Skin of body (tissue), 1 donor: ENCODE measurements at regions not wholly inside any gene's neighbourhood (a gene's known extent, or its start where the extent isn't known, plus 50 kb on each side); places are given as distances from the start of the nearest gene placed in this dataset.
"Not testable (repeated sequence)": the region's sequence is repeated elsewhere in the genome, so short reads cannot be mapped to it uniquely, and the experiment has no call there.

Experiments
- DNase-seq: peaks from one replicate; lab custom pipeline; 2025; lab: John Stamatoyannopoulos, UW

DNA sequence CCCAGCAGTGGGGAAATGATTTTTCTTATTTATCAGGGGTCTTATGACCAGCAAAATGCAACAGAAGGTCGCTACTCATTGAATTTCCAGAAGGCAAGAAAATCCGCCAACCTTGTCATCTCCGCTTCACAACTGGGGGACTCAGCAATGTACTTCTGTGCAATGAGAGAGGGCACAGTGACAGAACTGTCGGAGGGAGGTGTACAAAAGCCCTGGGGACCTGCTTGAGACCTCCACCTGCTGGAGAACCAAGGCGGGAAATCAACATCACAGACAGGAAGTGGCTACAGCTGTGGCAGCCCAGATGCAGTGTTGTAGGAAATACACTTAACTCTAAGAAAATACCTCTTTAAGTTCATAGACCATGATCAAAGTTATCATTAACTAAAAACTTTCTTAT lies 250.9 kb upstream of the OR4E1 start:
- DNase-seq = no peak

GRCh38 chr14:21923820-21924219 lies 250.2 kb upstream of the OR4E1 start:
- DNase-seq = no peak

DNA sequence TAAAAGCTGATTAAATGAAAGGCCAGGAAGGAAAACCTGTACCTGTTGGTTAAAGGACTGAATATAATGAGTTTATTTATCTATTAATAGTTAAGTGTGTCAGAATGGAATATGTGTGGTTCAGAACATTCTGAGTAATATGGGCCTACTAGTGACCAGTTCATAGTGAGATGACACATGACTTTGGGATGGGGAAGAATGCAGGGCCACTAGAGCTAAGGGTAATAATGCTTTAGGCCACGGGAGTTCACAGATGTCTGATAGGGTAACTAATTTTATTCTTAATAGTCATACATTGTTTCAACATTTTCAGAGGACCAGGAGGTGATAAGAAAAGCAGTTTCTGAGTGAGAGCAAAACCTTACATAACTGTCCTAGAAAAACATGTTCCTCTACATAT lies 247.8 kb upstream of the OR4E1 start:
- no peak for DNase-seq

- DNase-seq = no peak
Observed at GRCh38 chr14:21917699-21918436, 244.2 kb upstream of the OR4E1 start.

DNA sequence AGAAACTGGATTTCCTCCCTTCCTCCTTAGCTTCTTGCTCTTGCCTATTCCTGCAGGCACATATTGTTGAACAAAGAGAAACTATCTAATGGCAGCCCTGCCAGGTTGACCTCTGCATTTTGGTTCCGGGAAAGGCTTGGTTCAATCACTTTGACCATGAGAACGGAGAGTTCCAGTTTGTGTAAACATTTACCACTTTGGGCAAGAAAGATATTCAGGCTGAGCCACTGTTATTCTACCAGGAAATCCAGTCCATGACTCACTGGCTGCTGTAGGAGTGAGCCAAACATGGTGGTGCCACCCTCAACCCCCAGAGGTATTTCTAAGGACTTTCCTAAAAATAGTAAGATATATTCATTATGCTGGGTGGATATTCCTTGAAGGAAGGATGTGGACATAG lies 242.2 kb upstream of the OR4E1 start:
- no peak for DNase-seq

- no peak for DNase-seq
Observed at GRCh38 chr14:21913759-21914158, 240.1 kb upstream of the OR4E1 start.

- DNase-seq = no peak
Observed at GRCh38 chr14:21912367-21912766, 238.7 kb upstream of the OR4E1 start.

GRCh38 chr14:21911877-21912276 lies 238.3 kb upstream of the OR4E1 start:
- DNase-seq = no peak

GRCh38 chr14:21910260-21910659 lies 236.6 kb upstream of the OR4E1 start:
- no peak for DNase-seq

DNA sequence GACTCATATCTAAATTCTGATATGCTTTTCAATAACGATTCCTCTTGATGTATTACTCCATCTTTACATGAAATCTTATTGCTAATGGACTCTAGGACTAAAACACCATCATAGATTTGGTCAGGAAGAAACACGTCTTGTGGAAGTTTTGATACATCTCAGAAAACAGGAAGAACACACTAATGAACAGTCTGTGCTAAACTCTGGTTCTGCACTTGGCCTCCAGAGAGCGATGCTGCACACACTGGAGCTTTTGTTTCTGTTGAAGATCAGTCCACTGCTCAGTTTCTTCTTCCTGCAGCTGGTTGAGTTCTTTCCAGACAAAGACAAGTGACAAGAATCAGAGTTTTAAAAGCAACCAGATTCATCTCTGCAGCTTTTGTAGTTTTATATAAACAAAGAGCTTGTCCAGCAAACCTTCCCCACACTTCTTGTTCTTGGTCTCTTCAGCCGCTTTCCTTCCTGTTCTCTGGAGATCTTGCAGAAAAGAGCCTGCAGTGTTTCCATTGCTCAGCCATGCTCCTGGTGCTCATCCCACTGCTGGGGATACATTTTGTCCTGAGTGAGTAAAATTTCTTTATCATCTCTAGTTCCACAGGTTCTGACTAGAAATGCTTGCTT lies 229.1 kb upstream of the OR4E1 start:
- no peak for DNase-seq

GRCh38 chr14:21894898-21895194 lies 221.2 kb upstream of the OR4E1 start:
- DNase-seq = not testable (repeated sequence)

DNA sequence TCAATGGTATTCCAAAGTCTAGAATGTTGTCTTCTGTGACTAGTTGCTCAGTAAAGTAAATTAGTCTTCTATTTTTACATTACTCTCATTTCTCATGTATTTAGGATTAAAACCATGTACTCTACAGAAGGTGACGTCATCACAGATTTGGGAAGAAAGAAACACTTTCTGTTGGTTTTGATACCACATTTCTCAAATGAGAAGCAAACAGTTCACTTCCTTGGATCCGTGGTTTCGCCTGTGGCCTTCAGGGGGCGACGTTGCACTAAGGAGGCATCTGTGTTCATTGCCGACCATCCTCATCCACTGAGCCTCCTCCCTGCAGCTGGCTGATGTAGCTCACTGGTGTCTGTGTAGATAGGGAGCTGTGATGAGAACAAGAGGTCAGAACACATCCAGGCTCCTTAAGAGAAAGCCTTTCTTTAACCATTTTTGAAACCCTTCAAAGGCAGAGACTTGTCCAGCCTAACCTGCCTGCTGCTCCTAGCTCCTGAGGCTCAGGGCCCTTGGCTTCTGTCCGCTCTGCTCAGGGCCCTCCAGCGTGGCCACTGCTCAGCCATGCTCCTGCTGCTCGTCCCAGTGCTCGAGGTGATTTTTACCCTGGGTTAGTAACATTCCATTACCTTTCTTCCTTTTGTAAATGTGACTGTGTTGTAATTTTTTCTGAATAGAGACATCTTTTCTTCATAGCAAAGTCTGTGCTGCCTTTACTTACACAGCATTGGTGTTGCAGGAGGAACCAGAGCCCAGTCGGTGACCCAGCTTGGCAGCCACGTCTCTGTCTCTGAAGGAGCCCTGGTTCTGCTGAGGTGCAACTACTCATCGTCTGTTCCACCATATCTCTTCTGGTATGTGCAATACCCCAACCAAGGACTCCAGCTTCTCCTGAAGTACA lies 220.6 kb upstream of the OR4E1 start:
- DNase-seq = no peak

GRCh38 chr14:21891921-21892320 lies 218.3 kb upstream of the OR4E1 start:
- no peak for DNase-seq

DNA sequence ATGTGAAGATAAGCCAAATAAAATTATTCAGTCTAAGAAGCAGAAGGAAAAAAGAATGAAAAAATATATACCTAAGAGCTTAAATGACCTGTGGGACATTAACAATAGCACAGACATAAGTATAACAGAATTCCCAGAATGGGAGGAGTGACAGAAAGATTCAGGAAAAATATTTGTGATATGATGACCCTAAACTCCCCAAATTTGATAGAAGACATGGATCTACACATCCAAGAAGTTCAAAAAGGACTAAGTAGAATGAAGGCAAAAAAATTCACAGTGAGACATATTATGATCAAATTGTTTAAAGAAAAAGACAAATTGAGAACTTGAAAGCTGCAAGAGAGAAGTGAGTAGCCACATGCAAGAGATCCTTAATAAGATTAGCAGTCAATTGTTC lies 211.4 kb upstream of the OR4E1 start:
- no peak for DNase-seq

GRCh38 chr14:21882226-21882625 lies 208.6 kb upstream of the OR4E1 start:
- no peak for DNase-seq

GRCh38 chr14:21880918-21881317 lies 207.3 kb upstream of the OR4E1 start:
- no peak for DNase-seq

DNA sequence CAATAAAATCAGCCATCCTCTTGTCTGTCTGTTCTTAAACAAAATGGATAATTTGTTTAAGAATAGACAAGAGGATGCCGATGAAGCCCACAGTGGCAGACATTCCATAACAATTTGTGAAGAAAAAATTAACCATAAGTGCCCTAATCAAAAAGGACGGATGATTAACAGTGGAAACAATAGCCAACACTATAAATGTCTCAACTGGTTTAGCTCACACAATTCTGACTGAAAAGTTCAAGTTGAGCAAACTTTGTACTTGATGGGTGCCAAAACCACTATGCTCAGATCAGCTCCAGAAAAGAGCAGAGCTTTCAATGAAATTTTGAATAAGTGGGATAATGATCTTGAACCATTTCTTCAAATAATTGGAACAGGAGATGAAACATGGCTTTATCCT lies 202.2 kb upstream of the OR4E1 start:
- no peak for DNase-seq

DNA sequence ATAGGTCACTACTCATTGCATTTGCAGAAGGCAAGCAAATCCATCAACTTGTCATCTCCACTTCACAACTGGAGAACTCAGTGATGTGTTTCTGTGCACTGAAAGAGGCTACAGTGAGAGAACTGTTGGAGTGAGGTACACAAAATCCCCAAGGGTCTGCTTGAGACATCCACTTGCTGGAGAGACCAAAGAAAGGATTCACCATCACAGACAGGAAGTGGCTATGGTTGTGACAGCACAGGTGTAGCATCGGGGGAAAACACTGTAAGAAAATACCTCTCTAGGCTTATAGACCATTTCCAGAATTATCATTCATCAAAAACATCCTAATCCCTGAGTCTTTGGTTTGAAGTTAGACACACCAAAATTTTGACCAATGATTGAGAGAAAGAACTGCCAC lies 201.3 kb upstream of the OR4E1 start:
- no peak for DNase-seq

GRCh38 chr14:21874167-21874566 lies 200.5 kb upstream of the OR4E1 start:
- DNase-seq = no peak

DNA sequence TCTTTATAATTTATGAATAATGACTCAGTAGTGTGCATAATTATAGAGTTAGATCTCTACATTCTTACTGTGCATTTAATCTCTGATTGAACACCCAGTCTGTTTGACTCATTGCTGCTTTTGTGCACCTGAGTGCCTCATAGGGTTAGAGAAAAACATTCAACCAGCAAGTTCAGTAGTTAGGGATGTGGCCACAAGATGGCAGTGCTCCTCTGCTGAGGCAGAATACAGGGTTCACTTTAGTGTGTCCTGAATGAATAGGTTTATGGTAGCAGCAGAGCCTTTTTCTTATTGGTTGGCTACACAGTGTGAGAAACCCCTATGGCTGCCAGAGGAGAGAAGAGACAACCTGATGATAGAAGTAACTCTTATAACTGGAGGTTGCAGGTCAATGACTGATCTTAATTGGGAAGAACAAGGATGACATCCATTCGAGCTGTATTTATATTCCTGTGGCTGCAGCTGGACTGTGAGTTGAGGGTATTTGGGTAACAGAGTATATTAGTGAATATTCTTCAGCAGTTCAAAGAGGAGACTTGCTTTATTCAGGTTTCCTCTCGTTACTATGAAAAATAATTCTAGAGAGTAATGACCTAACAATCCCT lies 194.9 kb upstream of the OR4E1 start:
- no peak for DNase-seq

- no peak for DNase-seq
Observed at GRCh38 chr14:21867541-21867940, 193.9 kb upstream of the OR4E1 start.

DNA sequence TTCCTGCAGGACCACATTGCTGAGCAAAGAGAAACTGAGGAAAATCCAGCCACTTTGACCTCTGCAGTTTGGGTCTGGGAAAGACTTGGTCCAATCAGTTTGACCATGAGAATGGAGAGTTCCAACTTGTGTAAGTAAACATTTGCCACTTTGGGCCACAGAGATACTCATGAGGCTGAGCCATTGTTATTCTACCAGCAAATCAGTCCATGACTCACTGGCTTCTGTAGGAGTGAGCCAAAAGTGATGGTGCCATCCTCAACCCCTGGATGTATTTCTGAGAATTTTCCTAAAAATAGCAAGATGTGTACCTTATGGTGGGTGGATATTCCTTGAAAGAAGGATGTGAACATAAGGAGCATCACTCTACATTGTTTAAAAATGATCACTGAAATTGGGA lies 192.9 kb upstream of the OR4E1 start:
- no peak for DNase-seq
